Erythroblast (primary cell): ENCODE measurements at regions not wholly inside any gene's neighbourhood (a gene's known extent, or its start where the extent isn't known, plus 50 kb on each side); places are given as distances from the start of the nearest gene placed in this dataset.

ENCODE experiments used
- DNase-seq, 2 experiments: peaks; one replicate each; lab custom pipeline; 2025; lab: John Stamatoyannopoulos, UW
- GATA1 ChIP-seq: IDR thresholded peaks from 2 replicates; pipeline ENCODE4 v1.6.1; 2011; ENCODE audit warnings: low read depth, mild to moderate bottlenecking, control low read depth, low read length, moderate library complexity
- POLR2A ChIP-seq: IDR thresholded peaks from 2 replicates; pipeline ENCODE4 v1.6.1; 2011; ENCODE audit warnings: mild to moderate bottlenecking, low read length

- TF ChIP-seq GATA1 (no peak), POLR2A (no peak)
- no peak for DNase-seq
Measured at GRCh38 chr7:46554688-46555422, 633.8 kb upstream of the IGFBP3 start.

DNA sequence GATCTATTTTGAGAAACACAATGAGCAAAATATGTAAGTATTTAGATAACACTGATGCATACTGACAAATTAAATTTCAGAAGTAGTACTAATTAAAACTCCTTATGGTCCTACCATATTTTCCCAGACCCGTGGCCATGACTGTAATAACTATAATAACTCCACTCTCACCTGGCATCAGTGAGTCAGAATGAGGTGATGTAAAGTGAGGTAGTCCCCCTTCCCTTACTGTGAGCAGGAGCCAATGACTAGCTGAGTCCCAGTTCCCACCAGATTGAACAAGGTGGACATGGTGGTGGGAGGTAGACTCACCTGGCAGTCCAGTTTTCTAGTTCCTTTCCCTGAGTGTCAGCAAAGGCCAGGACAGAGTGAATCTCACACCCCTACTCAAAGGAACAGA lies 630.5 kb upstream of the IGFBP3 start:
- DNase-seq: no peak
- no peak for TF ChIP-seq POLR2A
- TF ChIP-seq GATA1: no peak

GRCh38 chr7:46550864-46551263 lies 629.8 kb upstream of the IGFBP3 start:
- TF ChIP-seq POLR2A (no peak), GATA1 (no peak)
- no peak for DNase-seq

- TF ChIP-seq GATA1 (no peak), POLR2A (no peak)
Measured at GRCh38 chr7:46549892-46550639, 629.0 kb upstream of the IGFBP3 start.

GRCh38 chr7:46549347-46549746 lies 628.3 kb upstream of the IGFBP3 start:
- TF ChIP-seq GATA1 (no peak), POLR2A (no peak)
- no peak for DNase-seq

More at GRCh38 chr7:46549892-46550639, 629.0 kb upstream of the IGFBP3 start:
- peak in 1 of 2 experiments; percentile 15 for DNase-seq

GRCh38 chr7:46547044-46547443 lies 626.0 kb upstream of the IGFBP3 start:
- DNase-seq: no peak
- TF ChIP-seq POLR2A: no peak
- no peak for TF ChIP-seq GATA1

DNA sequence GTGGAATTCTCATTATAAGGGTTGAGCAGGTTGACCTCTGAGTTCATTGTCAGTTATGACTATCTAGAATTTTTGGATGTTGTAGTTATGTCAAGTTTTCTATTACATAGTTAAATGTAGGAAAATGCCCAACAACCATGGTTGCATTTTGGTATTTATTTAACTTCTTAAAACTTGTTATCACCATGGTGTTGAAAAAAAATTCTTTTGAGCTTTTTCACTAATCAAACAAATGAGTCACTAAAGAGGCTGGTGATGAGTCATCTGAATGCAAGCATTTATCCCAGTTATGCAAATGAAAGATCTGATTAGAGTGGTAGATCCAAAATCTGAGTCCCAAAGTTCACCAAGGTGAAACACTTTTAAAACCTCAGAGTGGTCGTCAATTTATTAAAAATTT lies 624.7 kb upstream of the IGFBP3 start:
- TF ChIP-seq GATA1 (no peak), POLR2A (no peak)
- DNase-seq: peak; percentile 4 to 47

DNA sequence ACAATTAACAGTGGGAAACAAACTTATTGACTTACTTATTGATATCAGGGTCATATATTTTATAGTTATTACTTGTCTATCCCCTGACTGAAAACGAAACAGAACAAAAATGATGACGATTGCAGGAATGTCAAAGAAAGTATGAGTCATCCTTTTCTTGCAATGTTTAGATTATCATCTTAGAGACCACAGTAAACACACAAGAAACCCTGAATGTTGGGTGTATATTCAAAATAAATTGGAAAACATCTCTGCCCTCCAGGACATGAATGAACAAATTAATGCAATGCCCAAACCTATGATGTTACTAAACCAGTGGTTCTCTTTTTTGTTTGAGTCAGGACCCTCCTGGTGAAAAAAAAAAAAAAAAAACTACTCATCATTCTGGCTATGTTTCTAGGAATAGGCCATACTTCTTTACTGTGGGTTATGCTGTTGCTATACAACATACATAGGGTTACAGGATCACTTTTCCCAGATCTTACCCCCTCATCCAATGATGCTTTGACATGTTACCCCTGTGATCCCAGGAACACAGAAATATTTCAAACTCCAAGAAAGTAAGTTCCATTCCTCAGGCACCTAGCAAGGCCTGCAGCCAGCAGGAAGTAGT lies 623.4 kb upstream of the IGFBP3 start:
- TF ChIP-seq GATA1 (no peak), POLR2A (no peak)
- peak; percentile 64 to 67 for DNase-seq

DNA sequence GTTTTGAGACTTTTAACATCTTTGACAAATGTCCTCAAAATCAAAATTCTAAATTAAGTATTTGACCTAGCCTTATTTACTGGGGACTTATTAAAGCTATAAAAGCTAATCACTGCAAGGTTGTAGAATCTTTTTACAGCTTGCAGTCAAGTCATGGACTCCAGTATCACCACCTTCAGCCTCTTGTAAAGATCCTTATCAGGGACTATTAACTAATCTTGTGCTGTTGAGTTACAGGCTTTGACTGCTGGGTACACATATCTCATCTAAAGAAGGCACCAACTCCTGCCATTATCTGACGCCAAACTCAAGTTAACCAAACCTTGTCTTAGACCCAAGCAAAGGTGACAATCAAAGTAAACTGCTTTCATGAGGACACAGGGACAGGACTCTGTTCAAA lies 621.0 kb upstream of the IGFBP3 start:
- no peak for TF ChIP-seq POLR2A
- no peak for TF ChIP-seq GATA1
- DNase-seq: no peak

DNA sequence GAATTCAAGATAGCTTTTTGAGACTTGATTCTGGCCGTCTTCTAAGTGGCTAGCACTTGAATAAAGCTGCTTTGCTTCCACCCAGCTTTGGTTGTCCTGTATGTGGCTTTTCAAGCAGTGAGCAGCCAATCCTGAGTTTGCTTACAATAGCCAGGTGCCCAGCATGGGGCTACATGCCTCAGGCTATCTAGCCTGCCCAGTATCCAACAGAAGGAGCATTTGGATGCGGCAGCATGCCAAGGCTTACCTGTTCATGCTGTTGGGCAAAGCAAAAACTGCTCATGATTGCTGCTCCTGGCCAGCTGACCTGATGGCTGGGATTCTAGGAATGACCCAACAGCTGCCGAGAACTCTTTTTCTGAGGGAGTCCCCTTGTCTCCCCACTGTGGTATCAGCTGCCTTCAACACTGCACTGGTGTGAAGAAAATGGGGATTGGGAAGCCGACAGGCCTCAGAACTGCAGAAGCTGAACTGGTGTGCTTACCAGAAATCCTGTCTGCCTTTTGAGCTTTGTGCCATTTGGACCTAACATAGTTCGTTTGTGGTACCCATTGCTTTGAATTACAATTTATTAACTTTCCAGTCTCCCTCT lies 618.9 kb upstream of the IGFBP3 start:
- no peak for DNase-seq
- TF ChIP-seq GATA1 (no peak), POLR2A (no peak)

- TF ChIP-seq POLR2A (no peak), GATA1 (no peak)
- no peak for DNase-seq
Measured at GRCh38 chr7:46537191-46537905, 616.3 kb upstream of the IGFBP3 start.

- no peak for TF ChIP-seq POLR2A
- no peak for TF ChIP-seq GATA1
- no peak for DNase-seq
Measured at GRCh38 chr7:46534664-46535588, 613.9 kb upstream of the IGFBP3 start.
